ENCODE measurements at regions not wholly inside any gene's neighbourhood (a gene's known extent, or its start where the extent isn't known, plus 50 kb on each side); places are given as distances from the start of the nearest gene placed in this dataset.

DNA sequence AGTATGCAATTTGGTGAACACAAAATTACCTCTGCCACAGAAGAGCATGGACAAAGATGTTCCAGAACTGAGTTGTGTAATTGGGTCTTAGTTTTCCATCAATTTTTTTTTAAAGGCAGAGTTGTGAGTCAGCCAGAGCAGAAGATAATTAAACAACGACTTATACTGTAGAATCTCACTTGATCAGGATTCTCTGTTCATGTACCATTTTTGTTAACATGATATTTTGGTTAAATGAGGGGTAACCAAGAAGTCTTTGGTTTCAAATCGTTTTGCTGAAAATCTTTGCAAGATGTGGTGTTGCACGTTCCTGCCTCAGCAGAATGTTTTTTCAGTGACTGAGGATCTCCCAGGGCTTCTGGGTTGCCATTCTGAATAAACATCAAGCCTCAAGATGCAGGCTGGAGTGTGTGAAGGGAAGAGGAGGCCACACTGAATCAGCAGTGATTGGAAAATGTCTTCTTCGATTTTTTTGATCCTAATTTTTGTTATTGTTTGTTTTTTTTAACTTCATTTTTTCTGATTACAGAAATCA lies 232.6 kb upstream of the IRX3 start:
- Histone ChIP-seq H3K27me3 (ENCODE audit: control insufficient read depth, insufficient read depth, low read length) (no peaks in the 10 kb centered on the region), H3K4me1 (ENCODE audit: control insufficient read depth, insufficient read depth, low read length) (no peaks in the 10 kb centered on the region), H3K4me3 (ENCODE audit: low read depth in 2 of 2, low read length in 2 of 2) (no peak overlapping the region), H3K36me3 (ENCODE audit: control insufficient read depth, insufficient read depth, low read length) (no peaks in the 10 kb centered on the region), H3K27ac (ENCODE audit: low read length) (no peak overlapping the region), H3K9me3 (ENCODE audit: control insufficient read depth, insufficient read depth, low read depth, low read length) (no peaks in the 10 kb centered on the region)
- intact Hi-C loops (cut with micrococcal nuclease; ENCODE audit: unreplicated experiment) (no loop called here), in situ Hi-C loops (cut with HindIII; ENCODE audit: low pct_unique_long_range_greater_than_20kb, low sequenced_read_pairs) (no loop called here)
- ATAC-seq (no peak), DNase-seq (ENCODE audit: low read depth, low spot score) (no peak)
- no TSS peak for BruUV-seq (replicated peaks)
- TF ChIP-seq, protein P1, sequence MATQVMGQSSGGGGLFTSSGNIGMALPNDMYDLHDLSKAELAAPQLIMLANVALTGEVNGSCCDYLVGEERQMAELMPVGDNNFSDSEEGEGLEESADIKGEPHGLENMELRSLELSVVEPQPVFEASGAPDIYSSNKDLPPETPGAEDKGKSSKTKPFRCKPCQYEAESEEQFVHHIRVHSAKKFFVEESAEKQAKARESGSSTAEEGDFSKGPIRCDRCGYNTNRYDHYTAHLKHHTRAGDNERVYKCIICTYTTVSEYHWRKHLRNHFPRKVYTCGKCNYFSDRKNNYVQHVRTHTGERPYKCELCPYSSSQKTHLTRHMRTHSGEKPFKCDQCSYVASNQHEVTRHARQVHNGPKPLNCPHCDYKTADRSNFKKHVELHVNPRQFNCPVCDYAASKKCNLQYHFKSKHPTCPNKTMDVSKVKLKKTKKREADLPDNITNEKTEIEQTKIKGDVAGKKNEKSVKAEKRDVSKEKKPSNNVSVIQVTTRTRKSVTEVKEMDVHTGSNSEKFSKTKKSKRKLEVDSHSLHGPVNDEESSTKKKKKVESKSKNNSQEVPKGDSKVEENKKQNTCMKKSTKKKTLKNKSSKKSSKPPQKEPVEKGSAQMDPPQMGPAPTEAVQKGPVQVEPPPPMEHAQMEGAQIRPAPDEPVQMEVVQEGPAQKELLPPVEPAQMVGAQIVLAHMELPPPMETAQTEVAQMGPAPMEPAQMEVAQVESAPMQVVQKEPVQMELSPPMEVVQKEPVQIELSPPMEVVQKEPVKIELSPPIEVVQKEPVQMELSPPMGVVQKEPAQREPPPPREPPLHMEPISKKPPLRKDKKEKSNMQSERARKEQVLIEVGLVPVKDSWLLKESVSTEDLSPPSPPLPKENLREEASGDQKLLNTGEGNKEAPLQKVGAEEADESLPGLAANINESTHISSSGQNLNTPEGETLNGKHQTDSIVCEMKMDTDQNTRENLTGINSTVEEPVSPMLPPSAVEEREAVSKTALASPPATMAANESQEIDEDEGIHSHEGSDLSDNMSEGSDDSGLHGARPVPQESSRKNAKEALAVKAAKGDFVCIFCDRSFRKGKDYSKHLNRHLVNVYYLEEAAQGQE (IDR thresholded peaks at IDR 0.05; ENCODE audit: insufficient read depth in 1 of 2, low read depth in 2 of 2, low read length in 1 of 2): no peak
- TF ChIP-seq POLR2AphosphoS5 (IDR thresholded peaks at IDR 0.05; ENCODE audit: low read depth, low read length) (no peak), CTCF (IDR thresholded peaks at IDR 0.05) (no peak), TCF7L2 (IDR thresholded peaks at IDR 0.05; ENCODE audit: low read depth, low read length) (no peak), SIN3A (IDR thresholded peaks at IDR 0.05; ENCODE audit: borderline replicate concordance, insufficient read depth, low read depth, low read length) (no peak)
- ChIA-PET POLR2A (no interaction called here), CTCF (no interaction called here)

DNA sequence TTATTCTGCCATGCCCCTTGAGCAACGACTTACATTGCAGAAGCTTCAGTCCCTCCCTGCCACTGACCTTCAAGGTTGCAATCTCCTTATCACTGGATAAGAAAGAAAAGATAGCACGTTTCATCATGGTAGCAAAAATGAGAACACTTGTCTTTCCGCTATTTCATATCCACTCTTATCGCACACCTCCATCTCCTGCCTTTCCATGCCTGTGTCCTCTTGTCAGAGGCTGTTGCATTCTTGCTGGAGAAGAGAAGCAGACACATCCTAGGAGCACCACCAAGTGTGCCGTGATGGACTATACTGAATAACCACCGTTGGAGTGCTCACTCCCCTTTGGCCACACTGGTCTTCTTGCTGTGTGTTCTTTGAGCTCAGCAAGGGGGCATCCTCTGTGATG lies 230.6 kb upstream of the IRX3 start:
- no peaks in the 10 kb centered on the region for H3K4me1 ChIP-seq (ENCODE audit: control insufficient read depth, insufficient read depth, low read length)
- in situ Hi-C loops (cut with HindIII; ENCODE audit: low pct_unique_long_range_greater_than_20kb, low sequenced_read_pairs) (no loop called here), intact Hi-C loops (cut with micrococcal nuclease; ENCODE audit: unreplicated experiment) (no loop called here)
- BruUV-seq (replicated peaks): no TSS peak
- no peak overlapping the region for H3K4me3 ChIP-seq (ENCODE audit: low read depth in 2 of 2, low read length in 2 of 2)
- no peak for ATAC-seq
- H3K9me3 ChIP-seq (ENCODE audit: control insufficient read depth, insufficient read depth, low read depth, low read length): no peaks in the 10 kb centered on the region
- H3K36me3 ChIP-seq (ENCODE audit: control insufficient read depth, insufficient read depth, low read length): no peaks in the 10 kb centered on the region
- no peak for TF ChIP-seq POLR2AphosphoS5 (IDR thresholded peaks at IDR 0.05; ENCODE audit: low read depth, low read length)
- TF ChIP-seq SIN3A (IDR thresholded peaks at IDR 0.05; ENCODE audit: borderline replicate concordance, insufficient read depth, low read depth, low read length): no peak
- TF ChIP-seq, protein P1 (IDR thresholded peaks at IDR 0.05; ENCODE audit: insufficient read depth in 1 of 2, low read depth in 2 of 2, low read length in 1 of 2): no peak
- no peak for TF ChIP-seq TCF7L2 (IDR thresholded peaks at IDR 0.05; ENCODE audit: low read depth, low read length)
- no peak for TF ChIP-seq CTCF (IDR thresholded peaks at IDR 0.05)
- CTCF ChIA-PET: interaction anchor here (0.7 kb wide), 1 partner anchor 71 kb away, joined by 4 read pairs; no protein-coding TSS in a partner anchor
- DNase-seq (ENCODE audit: low read depth, low spot score): no peak
- POLR2A ChIA-PET: no interaction called here
- H3K27ac ChIP-seq (ENCODE audit: low read length): no peak overlapping the region
- no peaks in the 10 kb centered on the region for H3K27me3 ChIP-seq (ENCODE audit: control insufficient read depth, insufficient read depth, low read length)
